IMR-90 (cell line): ENCODE measurements at regions not wholly inside any gene's neighbourhood (a gene's known extent, or its start where the extent isn't known, plus 50 kb on each side); places are given as distances from the start of the nearest gene placed in this dataset.

Source experiments
- ATAC-seq: fragments of 200-7000 bp; cut with Tn5 transposase; 2 replicates; pipeline ENCODE4 v1.9.1; 2020; ENCODE audit warnings: low read depth, mild to moderate bottlenecking, moderate library complexity
- BruUV-seq: library from RNA; stranded (reverse); fragments of 400-500 nt; replicated peaks from 2 replicates; lab custom pipeline; 2021; lab: Mats Ljungman, UMichigan
- CTCF ChIA-PET: fragments of 300-600 bp; formaldehyde crosslinking; extraction: SDS; loops from one replicate; lab custom pipeline; 2021; ENCODE audit warnings: antibody characterized with exemption; lab: Yijun Ruan, JAX
- POLR2A ChIA-PET: fragments of 300-600 bp; sonication (Branson Sonifier 250); formaldehyde crosslinking; loops from one replicate; lab custom pipeline; 2022; ENCODE audit warnings: antibody characterized with exemption; ENCODE audit not compliant: unreplicated experiment; lab: Charles Lee
- DNase-seq: peaks from one replicate; pipeline ENCODE4 v3.0.0; 2013
- H2AFZ ChIP-seq: replicated peaks from 2 replicates; pipeline ENCODE3; 2013; ENCODE audit warnings: low read length, mild to moderate bottlenecking; ENCODE audit not compliant: poor library complexity
- H2AK5ac ChIP-seq: 2 replicates; pipeline ENCODE4 v1.6.1; 2013; ENCODE audit warnings: low read depth, low read length, inconsistent platforms
- H2AK9ac ChIP-seq: replicated peaks from 2 replicates; pipeline ENCODE3; 2013; ENCODE audit warnings: mild to moderate bottlenecking, low read depth, low read length, moderate library complexity; ENCODE audit not compliant: poor library complexity
- H2BK120ac ChIP-seq: 2 replicates; pipeline ENCODE4 v1.6.1; 2013; ENCODE audit warnings: low read depth, low read length, inconsistent platforms
- H2BK15ac ChIP-seq: 3 replicates; pipeline ENCODE4 v1.6.1; 2013; ENCODE audit warnings: low read depth, low read length, inconsistent platforms
- H2BK20ac ChIP-seq: 2 replicates; pipeline ENCODE4 v1.6.1; 2013; ENCODE audit warnings: low read depth, mild to moderate bottlenecking, inconsistent platforms, low read length, moderate library complexity
- H2BK5ac ChIP-seq: 2 replicates; pipeline ENCODE4 v1.6.1; 2013; ENCODE audit warnings: mild to moderate bottlenecking, low read depth, low read length, inconsistent platforms; ENCODE audit not compliant: poor library complexity, severe bottlenecking
- H3K14ac ChIP-seq: replicated peaks from 2 replicates; pipeline ENCODE4 v1.6.1; 2013; ENCODE audit warnings: low read depth, low read length, inconsistent platforms
- H3K18ac ChIP-seq: 2 replicates; pipeline ENCODE4 v1.6.1; 2013; ENCODE audit warnings: low read depth, low read length, control low read depth
- H3K23ac ChIP-seq: 2 replicates; pipeline ENCODE4 v1.6.1; 2013; ENCODE audit warnings: low read depth, low read length, inconsistent platforms
- H3K27ac ChIP-seq: 2 replicates; pipeline ENCODE4 v1.5.1; 2013; ENCODE audit warnings: mild to moderate bottlenecking, control low read depth, low read length; ENCODE audit not compliant: insufficient read depth
- H3K27me3 ChIP-seq: 2 replicates; pipeline ENCODE4 v1.6.1; 2013; ENCODE audit warnings: low read length; ENCODE audit not compliant: control insufficient read depth, insufficient read depth
- H3K36me3 ChIP-seq: 2 replicates; pipeline ENCODE4 v1.6.1; 2013; ENCODE audit warnings: low read length, mixed read lengths; ENCODE audit not compliant: control insufficient read depth, insufficient read depth
- H3K4ac ChIP-seq: 2 replicates; pipeline ENCODE4 v1.6.1; 2013; ENCODE audit warnings: low read depth, low read length, inconsistent platforms
- H3K4me1 ChIP-seq: 2 replicates; pipeline ENCODE4 v1.6.1; 2013; ENCODE audit warnings: low read length, mixed read lengths; ENCODE audit not compliant: control insufficient read depth, insufficient read depth
- H3K4me2 ChIP-seq: 2 replicates; pipeline ENCODE4 v1.6.1; 2013; ENCODE audit warnings: low read depth, mild to moderate bottlenecking, control low read depth, low read length, moderate library complexity
- H3K4me3 ChIP-seq: 2 replicates; pipeline ENCODE4 v1.5.1; 2013; ENCODE audit warnings: low read depth, mild to moderate bottlenecking, control low read depth, low read length, moderate library complexity; ENCODE audit not compliant: insufficient read depth
- H3K56ac ChIP-seq: 2 replicates; pipeline ENCODE4 v1.6.1; 2013; ENCODE audit warnings: low read length, inconsistent platforms; ENCODE audit not compliant: insufficient read depth; ENCODE audit errors: extremely low read depth
- H3K79me1 ChIP-seq, 2 experiments: 2 replicates each; pipeline ENCODE4 v1.6.1; 2013; ENCODE audit warnings: low read length in 2 of 2, inconsistent platforms in 1 of 2, low read depth in 1 of 2
- H3K9ac ChIP-seq: 2 replicates; pipeline ENCODE4 v1.6.1; 2013; ENCODE audit warnings: low read depth, low read length, control low read depth
- H3K9me1 ChIP-seq: 2 replicates; pipeline ENCODE4 v1.6.1; 2013; ENCODE audit warnings: low read length, inconsistent platforms; ENCODE audit not compliant: insufficient read depth
- H3K9me3 ChIP-seq: 2 replicates; pipeline ENCODE4 v1.6.1; 2013; ENCODE audit warnings: low read length; ENCODE audit not compliant: control insufficient read depth, insufficient read depth
- H4K20me1 ChIP-seq: 2 replicates; pipeline ENCODE4 v1.6.1; 2013; ENCODE audit warnings: low read length, inconsistent platforms; ENCODE audit not compliant: insufficient read depth
- H4K5ac ChIP-seq: 2 replicates; pipeline ENCODE4 v1.6.1; 2013; ENCODE audit warnings: mild to moderate bottlenecking, low read depth, low read length, control low read depth
- H4K8ac ChIP-seq, 2 experiments: 2 replicates each; pipeline ENCODE4 v1.6.1; 2013; ENCODE audit warnings: low read depth in 2 of 2, low read length in 2 of 2, control low read depth in 1 of 2, inconsistent platforms in 1 of 2
- H4K91ac ChIP-seq: 2 replicates; pipeline ENCODE4 v1.6.1; 2013; ENCODE audit warnings: low read depth, low read length, inconsistent platforms; ENCODE audit not compliant: insufficient read depth
- BHLHE40 ChIP-seq: fragments of 150-350 bp; IDR thresholded peaks from 2 replicates; pipeline ENCODE4 v1.6.1; 2016; ENCODE audit warnings: mild to moderate bottlenecking, low read depth, low read length
- CEBPB ChIP-seq: IDR thresholded peaks from 2 replicates; pipeline ENCODE4 v1.6.1; 2012; ENCODE audit warnings: low read depth, low read length, improper control_type of control experiment
- FOS ChIP-seq: fragments of 150-350 bp; IDR thresholded peaks from 2 replicates; pipeline ENCODE4 v1.6.1; 2016; ENCODE audit warnings: low read depth, low read length
- MXI1 ChIP-seq: IDR thresholded peaks from 2 replicates; pipeline ENCODE4 v1.6.1; 2012; ENCODE audit warnings: low read depth, mild to moderate bottlenecking, low read length, moderate library complexity, borderline replicate concordance
- POLR2A ChIP-seq: IDR thresholded peaks from 2 replicates; pipeline ENCODE4 v1.6.1; 2012; ENCODE audit warnings: mild to moderate bottlenecking, low read depth, low read length
- RAD21 ChIP-seq: IDR thresholded peaks from 2 replicates; pipeline ENCODE4 v1.6.1; 2012; ENCODE audit warnings: low read length, improper control_type of control experiment
- WGBS, 2 experiments: methylation state at CpG; one replicate each; pipeline versions ENCODE4 v1.1.5 to v1.1.7; 2013; ENCODE audit warnings: missing lambda C conversion rate in 2 of 2; ENCODE audit not compliant: insufficient read length in 1 of 2; ENCODE audit errors: extremely low coverage in 2 of 2; 5-methylcytosine and 5-hydroxymethylcytosine counted together
- dilution Hi-C: fragments of 300-500 bp; cut with HindIII; formaldehyde crosslinking; loops from one replicate; pipeline ENCODE4 v1.14.3; 2018; ENCODE audit warnings: low sequenced_read_pairs; ENCODE audit not compliant: unreplicated experiment
- in situ Hi-C: fragments of 300-500 bp; cut with MboI; formaldehyde crosslinking; loops from 3 replicates; pipeline ENCODE4 v1.14.3; 2019; ENCODE audit warnings: low sequenced_read_pairs, inconsistent platforms, mixed read lengths
- intact Hi-C: fragments of 100-400 bp; cut with micrococcal nuclease; formaldehyde crosslinking; loops from 2 replicates; pipeline ENCODE4 v1.10.0; 2022

GRCh38 chr5:161152415-161152940 is 300.5 kb upstream of the ATP10B start:
- Histone ChIP-seq H2BK15ac (no peak overlapping the region), H3K4me2 (no peak overlapping the region), H3K4me1 (no peaks in the 10 kb centered on the region), H3K23ac (no peak overlapping the region), H2AK9ac (no peak overlapping the region), H3K4ac (no peak overlapping the region), H3K9me3 (peaks cover under 1% of the 10 kb centered on the region; the same call in 1 of the 2 replicates), H2AFZ (no peak overlapping the region), H3K9ac (no peak overlapping the region), H3K27ac (no peak overlapping the region), H3K56ac (no peak overlapping the region), H2BK120ac (no peak overlapping the region), H4K91ac (no peak overlapping the region), H3K18ac (no peak overlapping the region), H3K14ac (no peak overlapping the region), H3K36me3 (no peaks in the 10 kb centered on the region), H4K8ac (no peak overlapping the region), H4K5ac (no peak overlapping the region), H2AK5ac (no peak overlapping the region), H3K9me1 (no peaks in the 10 kb centered on the region), H2BK20ac (no peak overlapping the region), H4K20me1 (no peaks in the 10 kb centered on the region), H3K79me1 (no peaks in the 10 kb centered on the region), H3K4me3 (no peak overlapping the region), H3K27me3 (no peaks in the 10 kb centered on the region), H2BK5ac (no peak overlapping the region)
- intact Hi-C loops, result no loop called here
- DNase-seq, result no peak
- in situ Hi-C loops, result no loop called here
- TF ChIP-seq CEBPB, result no peak
- no peak for TF ChIP-seq BHLHE40
- no peak for TF ChIP-seq FOS
- no peak for TF ChIP-seq MXI1
- TF ChIP-seq POLR2A, result no peak
- TF ChIP-seq RAD21, result no peak
- ATAC-seq, result no peak
- 0% methylated on average over 1 of the region's 2 CpGs; no CpG with 5 or more reads in 1 of the 2 experiments for WGBS, 2 experiments
- ChIA-PET POLR2A (no interaction called here), CTCF (no interaction called here)
- dilution Hi-C loops, result no loop called here
- BruUV-seq, result no TSS peak
